H7 (cell line): ENCODE measurements at regions not wholly inside any gene's neighbourhood (a gene's known extent, or its start where the extent isn't known, plus 50 kb on each side); places are given as distances from the start of the nearest gene placed in this dataset.

Source experiments
- DNase-seq: peaks from one replicate; pipeline ENCODE4 v3.0.0; 2012
- H3K27me3 ChIP-seq: 2 replicates; pipeline ENCODE4 v1.6.0; 2011; ENCODE audit warnings: mild to moderate bottlenecking, low read length; ENCODE audit not compliant: control insufficient read depth, insufficient read depth
- H3K36me3 ChIP-seq: replicated peaks from 2 replicates; pipeline ENCODE4 v1.5.1; 2011; ENCODE audit warnings: low read length; ENCODE audit not compliant: control insufficient read depth, insufficient read depth
- H3K4me3 ChIP-seq: 2 replicates; pipeline ENCODE4 v1.5.1; 2011; ENCODE audit warnings: low read depth, mild to moderate bottlenecking, control low read depth, low read length, moderate library complexity; ENCODE audit not compliant: insufficient read depth

DNA sequence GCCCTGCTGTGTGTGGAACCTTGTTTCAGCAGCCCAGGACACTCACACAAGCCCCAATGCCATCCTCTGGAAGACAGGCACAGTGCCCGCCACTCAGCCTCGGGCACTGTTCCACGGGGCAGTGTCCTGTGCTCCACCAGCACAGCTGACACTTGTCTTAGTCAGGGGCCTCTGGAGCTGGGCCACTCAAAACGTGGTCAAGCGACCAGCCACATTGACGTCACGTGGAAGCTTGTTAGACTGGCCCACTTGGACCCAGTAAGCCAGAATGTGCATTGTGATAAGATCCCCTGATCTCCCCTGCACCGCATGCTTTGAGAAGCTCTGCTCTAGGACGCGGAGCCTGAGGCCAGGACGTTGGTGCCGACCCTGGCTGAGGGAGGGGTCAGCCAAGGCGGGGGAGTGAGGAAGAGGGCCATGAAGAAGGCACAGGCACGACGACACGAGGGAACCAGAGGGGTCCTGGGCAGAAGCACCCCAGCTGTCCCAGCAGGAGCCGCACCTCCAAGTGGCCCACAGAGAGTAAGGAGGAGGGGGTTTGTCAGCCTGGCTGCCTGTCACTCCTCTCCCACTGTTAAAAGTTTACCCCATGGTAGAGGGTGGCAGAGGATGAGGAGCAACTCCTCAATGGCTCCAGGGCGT, 64.6 kb downstream of the LINC01488 start:
- Histone ChIP-seq H3K36me3 (no peaks in the 10 kb centered on the region), H3K27me3 (no peaks in the 10 kb centered on the region), H3K4me3 (no peak overlapping the region)
- peak; percentile 38 for DNase-seq

DNA sequence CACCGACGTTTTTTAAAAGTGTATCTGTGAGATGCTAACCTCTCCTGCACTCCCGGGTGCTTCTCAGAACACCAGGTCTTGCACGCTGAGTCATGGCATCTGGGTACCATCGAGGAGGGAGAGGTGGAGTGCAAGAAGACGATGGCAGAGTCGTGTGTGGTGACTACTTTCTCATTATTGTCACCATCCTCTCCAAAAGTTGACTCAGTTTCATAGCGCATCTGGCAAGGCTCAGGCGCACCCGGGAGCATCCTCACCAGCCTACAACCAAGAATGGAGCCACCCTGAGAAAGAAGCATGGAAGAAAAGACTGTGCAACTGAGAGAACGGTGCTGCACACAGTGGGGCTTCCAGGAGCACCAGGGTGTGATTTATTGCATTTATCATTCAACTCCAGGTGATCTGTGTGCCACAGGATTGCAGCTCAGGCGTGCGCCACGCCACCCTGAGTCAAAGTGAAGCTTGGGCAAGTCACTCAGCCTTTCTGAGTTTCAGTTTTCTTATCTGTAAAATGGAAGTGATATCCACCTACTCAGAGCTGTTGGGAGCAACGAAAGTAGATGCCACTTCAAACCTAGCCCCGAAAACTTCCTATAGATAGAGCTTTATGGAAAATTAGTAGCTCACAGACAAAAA, 65.4 kb downstream of the LINC01488 start:
- H3K4me3 ChIP-seq: no peak overlapping the region
- H3K36me3 ChIP-seq: no peaks in the 10 kb centered on the region
- H3K27me3 ChIP-seq: no peaks in the 10 kb centered on the region
- peak; percentile 22 for DNase-seq

DNA sequence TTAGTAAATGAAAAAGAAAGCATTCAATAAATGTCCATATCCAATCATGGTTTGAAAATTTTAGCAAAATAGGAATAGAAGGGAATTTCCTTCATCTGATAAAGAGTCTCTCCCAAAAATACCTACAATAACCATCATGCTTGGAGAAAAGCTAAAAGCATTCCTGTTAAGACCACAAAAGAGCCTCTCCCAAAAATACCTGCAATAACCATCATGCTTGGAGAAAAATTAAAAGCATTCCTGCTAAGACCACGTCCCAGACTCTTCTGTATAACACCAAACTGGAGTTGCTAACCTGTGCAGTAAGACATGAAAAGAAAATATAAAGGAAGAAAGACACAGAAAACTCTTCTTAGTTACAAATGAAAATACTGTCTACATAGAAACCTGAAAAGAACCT, 69.4 kb downstream of the LINC01488 start:
- no peaks in the 10 kb centered on the region for H3K36me3 ChIP-seq
- no peak for DNase-seq
- no peaks in the 10 kb centered on the region for H3K27me3 ChIP-seq
- H3K4me3 ChIP-seq: no peak overlapping the region

DNA sequence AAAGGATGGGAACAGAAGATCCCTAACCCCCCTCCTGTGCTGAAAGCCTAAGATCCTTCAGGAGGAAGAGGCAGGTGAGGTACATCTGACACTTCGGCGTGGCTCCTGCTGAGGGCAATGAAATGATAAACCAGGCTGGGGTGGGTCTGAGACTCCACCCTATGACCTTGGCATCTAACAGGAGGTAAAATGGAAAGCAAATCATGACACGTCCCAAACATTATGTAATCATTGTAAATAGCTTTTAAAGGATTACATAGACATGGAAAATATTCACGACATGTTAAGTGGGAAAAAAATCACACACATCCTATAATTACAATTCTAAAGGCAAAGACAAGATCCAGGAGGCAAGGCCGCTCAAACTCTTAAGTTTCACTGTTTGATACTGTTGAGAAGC, 70.5 kb downstream of the LINC01488 start:
- Histone ChIP-seq H3K27me3 (no peaks in the 10 kb centered on the region), H3K36me3 (no peaks in the 10 kb centered on the region), H3K4me3 (no peak overlapping the region)
- DNase-seq: no peak

DNA sequence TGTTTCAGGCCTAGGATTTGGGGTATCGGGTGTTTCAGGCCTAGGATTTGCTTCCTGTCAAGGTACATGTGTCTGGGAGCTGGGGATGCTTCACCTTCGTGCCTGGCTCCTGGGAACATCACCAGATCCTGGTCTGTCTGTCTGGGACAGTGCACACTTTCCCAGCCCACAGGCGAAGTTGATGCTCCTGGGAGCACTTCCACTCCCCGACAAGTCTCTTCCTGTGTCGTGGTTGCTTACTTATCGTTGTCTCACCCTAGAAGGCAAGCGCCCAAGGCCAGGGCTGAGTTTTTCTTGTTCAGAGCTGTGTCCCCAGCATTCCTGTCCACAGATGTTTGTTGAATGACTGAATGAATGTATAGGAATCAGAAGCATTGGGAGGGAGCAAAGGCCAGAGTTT, 71.5 kb downstream of the LINC01488 start:
- no peak overlapping the region for H3K4me3 ChIP-seq
- no peaks in the 10 kb centered on the region for H3K36me3 ChIP-seq
- H3K27me3 ChIP-seq: no peaks in the 10 kb centered on the region
- DNase-seq: no peak

DNA sequence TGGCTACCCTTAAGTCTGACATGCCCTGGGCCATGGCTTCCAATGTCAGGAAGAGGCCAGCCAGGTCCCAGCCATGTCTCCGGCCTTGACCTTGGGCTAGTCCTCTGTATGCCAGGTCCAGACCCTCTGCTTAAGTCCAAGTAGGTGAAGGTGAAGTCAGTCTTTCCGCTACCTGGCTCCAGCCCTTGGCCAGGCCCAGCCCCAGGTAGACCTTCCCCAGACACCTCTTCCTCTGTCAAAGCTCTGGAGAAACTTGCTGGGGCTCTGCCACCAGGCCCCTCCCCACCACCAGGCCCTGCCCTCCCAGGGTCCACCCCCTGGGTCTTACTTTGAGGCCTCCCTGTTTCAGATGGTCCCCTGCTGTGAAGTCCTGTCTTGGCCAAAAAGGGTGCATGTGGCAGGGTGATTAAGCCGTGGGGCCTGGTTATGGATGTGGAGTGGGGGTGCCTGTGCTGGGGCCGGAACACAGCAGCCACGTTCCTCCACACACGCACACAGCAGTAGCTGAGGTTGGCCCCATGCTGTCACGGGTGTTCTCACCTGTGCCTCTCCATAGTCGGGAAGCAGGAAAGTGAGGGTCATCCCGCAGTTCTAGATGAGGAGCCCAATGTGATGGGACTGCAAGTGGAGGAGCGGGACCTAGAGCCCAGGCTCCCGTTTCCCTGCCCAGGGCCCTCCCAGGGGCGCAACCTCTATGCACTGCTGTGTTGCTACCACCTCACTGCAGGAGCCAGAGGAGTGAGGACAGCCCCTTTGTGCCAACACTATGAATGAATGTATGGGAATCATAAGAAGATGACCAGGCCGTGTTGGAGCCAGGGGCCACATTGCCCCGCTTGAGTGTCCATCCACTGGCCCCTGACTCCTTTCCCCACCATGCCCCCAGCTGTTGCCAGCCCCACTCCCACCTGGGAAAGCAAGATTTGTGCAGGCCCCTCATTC, 72.2 kb downstream of the LINC01488 start:
- no peaks in the 10 kb centered on the region for H3K36me3 ChIP-seq
- peak; percentile 25 for DNase-seq
- H3K4me3 ChIP-seq: no peak overlapping the region
- no peaks in the 10 kb centered on the region for H3K27me3 ChIP-seq

DNA sequence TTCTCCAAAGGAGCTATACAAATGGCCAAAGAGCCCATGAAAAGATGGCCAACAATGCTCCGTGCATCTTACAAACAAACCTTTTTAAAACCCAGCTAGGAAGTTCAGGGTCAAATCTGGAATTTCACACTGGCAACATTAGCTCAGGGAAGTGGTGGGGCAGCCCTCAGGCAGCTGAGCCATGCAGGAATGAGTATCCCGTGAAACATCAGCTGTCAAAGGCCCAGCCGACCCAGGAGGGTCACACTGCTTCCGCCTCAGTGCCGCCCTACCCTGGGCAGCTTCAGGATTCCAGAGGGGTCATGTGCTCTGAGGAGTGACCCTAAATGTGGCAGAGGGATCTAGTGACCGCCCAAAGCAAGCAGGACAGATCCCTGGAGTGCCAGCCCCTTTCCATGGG, 73.4 kb downstream of the LINC01488 start:
- H3K27me3 ChIP-seq: no peaks in the 10 kb centered on the region

DNA sequence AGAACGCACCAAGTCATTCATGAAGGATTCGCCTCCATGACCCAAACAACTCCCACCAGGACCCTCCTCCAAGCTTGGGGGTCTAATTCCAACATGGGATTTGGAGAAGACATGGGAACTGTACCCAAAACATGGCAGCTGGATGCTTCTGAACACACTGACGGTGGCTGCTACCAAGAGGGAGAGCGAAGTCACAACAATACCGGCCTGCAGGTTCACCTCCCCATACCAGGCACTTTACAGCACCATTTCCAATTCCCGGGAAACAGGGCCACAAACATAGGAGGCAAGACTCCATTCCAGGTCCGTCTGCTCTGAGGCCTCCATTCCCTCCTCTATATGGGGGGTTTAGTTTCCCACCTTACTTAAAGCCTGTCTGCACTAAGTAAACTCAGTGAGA, 75.8 kb downstream of the LINC01488 start:
- DNase-seq: no peak
- Histone ChIP-seq H3K36me3 (no peaks in the 10 kb centered on the region), H3K4me3 (no peak overlapping the region), H3K27me3 (no peaks in the 10 kb centered on the region)

More for the DNA sequence above, 73.4 kb downstream of the LINC01488 start:
- Histone ChIP-seq H3K4me3 (no peak overlapping the region), H3K36me3 (no peaks in the 10 kb centered on the region)
- DNase-seq: no peak

DNA sequence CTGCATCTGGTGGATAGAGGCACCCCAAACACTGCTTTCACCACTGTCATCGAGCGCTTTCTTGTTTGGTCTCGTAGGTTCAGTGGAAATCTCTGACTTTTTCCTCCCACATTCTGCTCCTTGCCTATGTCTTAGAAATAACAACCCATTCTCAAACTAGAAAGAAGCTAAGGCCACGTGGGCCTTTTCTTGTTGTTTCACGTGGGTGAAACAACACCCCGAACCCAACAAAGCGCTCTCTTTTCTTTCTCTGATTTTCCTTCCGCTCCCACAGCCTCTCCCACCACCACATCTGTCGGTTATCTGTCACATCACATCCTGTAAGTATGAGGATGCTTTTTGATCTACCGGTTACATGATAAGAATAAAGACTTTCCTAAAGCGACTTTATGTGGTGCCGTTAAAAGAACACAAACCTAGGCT, 77.1 kb downstream of the LINC01488 start:
- no peaks in the 10 kb centered on the region for H3K27me3 ChIP-seq
- no peaks in the 10 kb centered on the region for H3K36me3 ChIP-seq
- H3K4me3 ChIP-seq: no peak overlapping the region
- DNase-seq: no peak

DNA sequence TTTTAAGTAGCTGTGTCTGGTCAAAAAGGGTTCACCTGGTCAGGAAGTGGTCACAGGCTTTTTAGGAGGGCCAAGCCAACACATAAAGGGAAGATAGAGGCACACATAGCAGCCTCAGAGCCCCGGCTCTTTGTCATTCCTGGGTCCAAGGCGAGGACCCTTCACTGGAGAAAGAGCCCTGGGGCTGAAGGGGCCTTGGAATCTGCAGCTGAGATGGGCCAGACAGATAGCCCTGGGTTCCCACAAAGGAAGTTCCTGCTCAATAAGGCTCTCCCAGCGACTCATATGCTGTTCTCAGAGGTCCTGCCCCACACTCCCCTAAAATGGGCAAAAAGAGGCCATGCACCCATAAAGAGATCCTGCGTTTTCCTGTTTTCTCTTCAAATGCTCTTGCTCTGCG, 77.7 kb downstream of the LINC01488 start:
- no peak for DNase-seq
- Histone ChIP-seq H3K27me3 (no peaks in the 10 kb centered on the region), H3K4me3 (no peak overlapping the region)

DNA sequence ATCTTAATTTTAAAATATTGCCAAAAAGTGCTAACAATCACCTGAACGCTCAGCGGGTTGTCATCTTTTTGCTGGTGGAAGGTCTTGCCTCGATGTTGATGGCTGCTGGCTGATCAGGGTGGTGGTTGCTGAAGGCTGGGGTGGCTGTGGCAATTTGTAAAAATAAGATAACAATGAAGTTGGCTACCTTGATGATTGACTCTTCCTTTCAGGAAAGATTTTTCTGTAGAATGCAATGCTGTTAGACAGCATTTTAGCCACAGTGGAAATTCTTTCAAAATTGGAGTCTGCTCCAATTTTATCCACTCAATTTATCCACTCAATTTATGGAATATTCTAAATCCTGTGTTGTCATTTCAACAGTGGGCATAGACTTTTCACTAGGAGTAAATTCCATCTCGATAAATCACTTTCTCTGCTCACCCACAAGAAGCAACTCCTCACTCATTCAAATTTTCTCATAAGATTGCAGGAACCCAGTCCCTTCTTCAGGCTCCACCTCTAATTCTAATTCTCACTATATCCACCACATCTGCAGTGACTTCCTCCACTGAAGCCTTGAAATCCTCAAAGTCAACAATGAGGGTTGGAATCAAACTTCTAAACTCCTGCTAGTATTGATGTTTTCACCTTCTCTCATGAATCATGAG, 78.8 kb downstream of the LINC01488 start:
- DNase-seq: no peak
- H3K36me3 ChIP-seq: no peaks in the 10 kb centered on the region
- no peaks in the 10 kb centered on the region for H3K27me3 ChIP-seq
- H3K4me3 ChIP-seq: no peak overlapping the region

More for the DNA sequence above, 77.7 kb downstream of the LINC01488 start:
- H3K36me3 ChIP-seq: no peaks in the 10 kb centered on the region

DNA sequence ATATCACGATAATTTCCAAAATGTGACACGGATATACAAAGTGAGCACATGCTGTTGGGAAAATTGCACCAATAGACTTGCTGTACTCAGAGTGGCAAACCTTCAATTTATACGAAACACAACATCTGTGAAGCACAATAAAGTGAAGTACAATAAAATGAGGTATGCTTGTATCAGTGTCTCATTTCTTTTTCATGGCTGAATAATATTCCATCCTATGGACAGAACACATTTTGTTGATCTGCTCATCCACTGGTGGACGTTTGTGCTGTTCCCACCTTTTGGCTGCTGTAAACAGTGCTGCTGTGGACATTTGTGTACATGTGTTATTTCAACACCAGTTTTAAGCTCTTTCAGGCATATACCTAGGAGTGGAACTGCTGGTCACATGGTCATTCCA, 78.7 kb upstream of the CCND1 start:
- no peak overlapping the region for H3K4me3 ChIP-seq
- no peaks in the 10 kb centered on the region for H3K36me3 ChIP-seq
- no peak for DNase-seq
- no peaks in the 10 kb centered on the region for H3K27me3 ChIP-seq

DNA sequence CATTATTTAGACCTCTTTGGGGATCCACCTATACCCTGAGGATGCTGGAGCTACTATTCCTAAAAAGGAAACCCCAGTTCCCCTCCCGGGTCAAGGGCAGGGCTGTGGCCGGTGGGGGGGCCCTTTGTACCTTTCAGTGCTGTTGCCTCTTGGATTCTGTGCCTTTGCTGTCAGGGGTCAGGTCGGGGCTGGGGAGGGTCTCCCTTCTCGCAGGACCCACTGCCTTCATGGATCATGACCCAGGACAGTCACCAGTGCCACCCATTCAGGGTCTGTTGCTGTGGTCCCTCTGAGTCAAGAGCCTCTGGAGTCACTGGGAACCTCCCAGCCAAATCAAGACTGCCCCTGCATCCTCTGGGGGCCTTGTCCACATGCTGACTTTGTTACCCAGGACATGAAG, 78.1 kb upstream of the CCND1 start:
- Histone ChIP-seq H3K27me3 (no peaks in the 10 kb centered on the region), H3K36me3 (no peaks in the 10 kb centered on the region), H3K4me3 (no peak overlapping the region)
- DNase-seq: no peak

DNA sequence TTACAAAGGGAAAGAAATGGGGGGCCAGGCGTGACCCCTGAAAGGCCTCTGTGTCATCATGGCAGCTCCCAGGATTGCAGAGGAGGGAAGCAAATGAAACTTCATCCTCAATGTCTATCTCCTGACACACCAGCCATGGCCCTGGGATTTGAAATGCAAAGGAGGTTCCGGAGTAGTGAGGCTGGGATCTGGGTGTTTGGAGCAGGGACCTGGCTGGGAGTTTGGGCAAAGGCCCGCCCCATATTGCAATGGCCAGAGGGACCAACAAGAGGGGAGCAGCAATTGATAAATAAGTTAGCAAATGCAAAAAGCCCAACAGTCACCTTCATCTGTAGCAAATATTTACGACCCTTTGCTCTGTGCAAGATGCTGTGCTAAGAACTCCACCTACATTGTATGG, 77.7 kb upstream of the CCND1 start:
- Histone ChIP-seq H3K36me3 (no peaks in the 10 kb centered on the region), H3K4me3 (no peak overlapping the region), H3K27me3 (no peaks in the 10 kb centered on the region)
- DNase-seq: no peak
